ENCODE measurements at regions not wholly inside any gene's neighbourhood (a gene's known extent, or its start where the extent isn't known, plus 50 kb on each side); places are given as distances from the start of the nearest gene placed in this dataset.

GRCh38 chr4:42715807-42716482 lies 59.0 kb upstream of the ATP8A1 start:
- in situ Hi-C loops (cut with MboI; ENCODE audit: low sequenced_read_pairs): no loop called here
- Histone ChIP-seq H3K4me1 (ENCODE audit: control insufficient read depth, insufficient read depth, low read length) (no peaks in the 10 kb centered on the region), H2AK9ac (replicated peaks; ENCODE audit: low read depth, low read length, poor library complexity) (no peak overlapping the region), H3K14ac (replicated peaks; ENCODE audit: low read depth, low read length) (no peak overlapping the region), H3K18ac (ENCODE audit: low read depth, low read length) (no peak overlapping the region), H4K91ac (ENCODE audit: insufficient read depth, low read depth, low read length) (no peak overlapping the region), H3K4me2 (ENCODE audit: low read depth, low read length) (no peak overlapping the region), H4K5ac (ENCODE audit: low read depth, low read length) (no peak overlapping the region), H4K20me1 (ENCODE audit: insufficient read depth, low read length) (no peaks in the 10 kb centered on the region), H3K56ac (ENCODE audit: extremely low read depth, insufficient read depth, low read length) (no peak overlapping the region), H3K23ac (ENCODE audit: low read depth, low read length) (no peak overlapping the region), H3K4me3 (ENCODE audit: insufficient read depth, low read depth, low read length) (no peak overlapping the region), H4K8ac (ENCODE audit: low read depth in 2 of 2, low read length in 2 of 2) (no peak overlapping the region), H2BK5ac (ENCODE audit: low read depth, low read length, poor library complexity, severe bottlenecking) (no peak overlapping the region), H3K27me3 (ENCODE audit: control insufficient read depth, insufficient read depth, low read length) (no peaks in the 10 kb centered on the region), H3K9me3 (ENCODE audit: control insufficient read depth, insufficient read depth, low read length) (peaks cover 3% of the 10 kb centered on the region; the same call in 1 of the 2 replicates), H3K27ac (ENCODE audit: insufficient read depth, low read length) (no peak overlapping the region), H2AK5ac (ENCODE audit: low read depth, low read length) (no peak overlapping the region), H2BK20ac (ENCODE audit: low read depth, low read length) (no peak overlapping the region), H2AFZ (replicated peaks; ENCODE audit: low read length, poor library complexity) (no peak overlapping the region), H2BK15ac (ENCODE audit: low read depth, low read length) (no peak overlapping the region), H3K79me1 (ENCODE audit: low read depth in 1 of 2, low read length in 2 of 2) (no peaks in the 10 kb centered on the region), H3K9me1 (ENCODE audit: insufficient read depth, low read length) (no peaks in the 10 kb centered on the region), H3K4ac (ENCODE audit: low read depth, low read length) (no peak overlapping the region), H2BK120ac (ENCODE audit: low read depth, low read length) (no peak overlapping the region), H3K36me3 (ENCODE audit: control insufficient read depth, insufficient read depth, low read length) (no peaks in the 10 kb centered on the region), H3K9ac (ENCODE audit: low read depth, low read length) (no peak overlapping the region)
- DNase-seq (no peak), ATAC-seq (ENCODE audit: low read depth) (no peak)
- CTCF ChIA-PET: no interaction called here
- BruUV-seq (replicated peaks): no TSS peak
- dilution Hi-C loops (cut with HindIII; ENCODE audit: low sequenced_read_pairs, unreplicated experiment): no loop called here
- 60% methylated on average over 2 of the region's 6 CpGs; no CpG with 5 or more reads in 1 of the 2 experiments for WGBS, 2 experiments (ENCODE audit: extremely low coverage in 2 of 2, insufficient read length in 1 of 2)
- POLR2A ChIA-PET (ENCODE audit: unreplicated experiment): no interaction called here
- TF ChIP-seq CEBPB (IDR thresholded peaks at IDR 0.05; ENCODE audit: low read depth, low read length) (peak; percentile 89), NFE2L2 (IDR thresholded peaks at IDR 0.05; ENCODE audit: low read depth, low read length) (no peak), CHD1 (IDR thresholded peaks at IDR 0.05; ENCODE audit: low read depth, low read length) (no peak), MAZ (IDR thresholded peaks at IDR 0.05; ENCODE audit: borderline replicate concordance, low read depth, low read length) (no peak), FOS (IDR thresholded peaks at IDR 0.05; ENCODE audit: low read depth, low read length) (no peak), SMC3 (IDR thresholded peaks at IDR 0.05; ENCODE audit: low read depth, low read length) (no peak)
- intact Hi-C loops (cut with micrococcal nuclease): no loop called here

Data from IMR-90 (cell line).